Naive thymus-derived CD8-positive, alpha-beta T cell (primary cell): ENCODE measurements at regions not wholly inside any gene's neighbourhood (a gene's known extent, or its start where the extent isn't known, plus 50 kb on each side); places are given as distances from the start of the nearest gene placed in this dataset.

Source experiments
- ATAC-seq, 2 donors: fragments of 150-1000 bp; cut with Tn5 transposase in 1 of 2; sonication (Bioruptor Pico), chemical (Tn5 transposase) in 1 of 2; 1 replicate in 1 of 2; 2 replicates in 1 of 2; pipeline ENCODE4 v1.10.0; 2021; ENCODE audit warnings: mild to moderate bottlenecking in 2 of 2, moderate library complexity in 2 of 2
- POLR2A ChIA-PET: fragments of 350-600 bp; sonication (Branson Sonifier 250); formaldehyde crosslinking; loops from one replicate; lab custom pipeline; 2021; ENCODE audit warnings: antibody characterized with exemption; lab: Charles Lee
- DNase-seq, 10 donors: peaks; one replicate each; pipeline versions ENCODE4 v3.0.0 to v3.0.0-alpha.2; 2020 to 2022
- H3K27ac Mint-ChIP-seq, 10 donors: one replicate each; pipeline ENCODE4 v1.8.0; 2020 to 2022; ENCODE audit warnings: mild to moderate bottlenecking in 10 of 10, mixed read lengths in 10 of 10, moderate library complexity in 4 of 10, inconsistent platforms in 1 of 10
- H3K27me3 Mint-ChIP-seq, 5 donors: one replicate each; pipeline ENCODE4 v1.8.0; 2021 to 2022; ENCODE audit warnings: mixed read lengths in 5 of 5
- H3K36me3 Mint-ChIP-seq, 3 donors: one replicate each; pipeline ENCODE4 v1.8.0; 2020 to 2022; ENCODE audit warnings: mixed read lengths in 3 of 3, mild to moderate bottlenecking in 2 of 3, inconsistent platforms in 1 of 3
- H3K4me1 Mint-ChIP-seq, 4 donors: one replicate each; pipeline ENCODE4 v1.8.0; 2021 to 2022; ENCODE audit warnings: mixed read lengths in 4 of 4
- H3K4me3 Mint-ChIP-seq, 10 donors: one replicate each; pipeline ENCODE4 v1.8.0; 2020 to 2022; ENCODE audit warnings: mild to moderate bottlenecking in 10 of 10, mixed read lengths in 10 of 10, moderate library complexity in 6 of 10, inconsistent platforms in 1 of 10
- H3K9me3 Mint-ChIP-seq, 9 donors: one replicate each; pipeline ENCODE4 v1.8.0; 2020 to 2022; ENCODE audit warnings: mixed read lengths in 9 of 9, mild to moderate bottlenecking in 3 of 9, inconsistent platforms in 1 of 9, moderate library complexity in 1 of 9

- Mint-ChIP-seq H3K4me1 (no peaks in the 10 kb centered on the region), H3K27ac (no peak overlapping the region), H3K36me3 (no peaks in the 10 kb centered on the region), H3K4me3 (no peak overlapping the region), H3K27me3 (peaks cover 17 to 64% (median 23%) of the 10 kb centered on the region in 5 donors), H3K9me3 (peaks cover 0 to 16% (median 0%) of the 10 kb centered on the region in 9 donors)
- DNase-seq (no peak), ATAC-seq (no peak)
- POLR2A ChIA-PET, result no interaction called here
These were observed 285.7 kb upstream of the PPP2R2D start for GRCh38 chr10:131615150-131615549.

GRCh38 chr10:131616040-131616439, 284.8 kb upstream of the PPP2R2D start:
- peaks cover 17 to 57% (median 23%) of the 10 kb centered on the region in 5 donors for H3K27me3 Mint-ChIP-seq
- no peak overlapping the region for H3K4me3 Mint-ChIP-seq
- no peak overlapping the region for H3K27ac Mint-ChIP-seq
- no peak for DNase-seq
- POLR2A ChIA-PET, result no interaction called here
- ATAC-seq, result no peak
- H3K4me1 Mint-ChIP-seq, result no peaks in the 10 kb centered on the region
- no peaks in the 10 kb centered on the region for H3K36me3 Mint-ChIP-seq
- peaks cover 0 to 16% (median 0%) of the 10 kb centered on the region in 9 donors for H3K9me3 Mint-ChIP-seq

GRCh38 chr10:131617113-131617858, 283.5 kb upstream of the PPP2R2D start:
- H3K27ac Mint-ChIP-seq, result no peak overlapping the region
- H3K4me1 Mint-ChIP-seq, result no peaks in the 10 kb centered on the region
- ATAC-seq (no peak), DNase-seq (peak in 1 of 10 donors; percentile 13)
- POLR2A ChIA-PET, result no interaction called here
- peaks cover 17 to 53% (median 21%) of the 10 kb centered on the region in 5 donors for H3K27me3 Mint-ChIP-seq
- H3K36me3 Mint-ChIP-seq, result no peaks in the 10 kb centered on the region
- peaks cover 0 to 16% (median 0%) of the 10 kb centered on the region in 9 donors for H3K9me3 Mint-ChIP-seq
- no peak overlapping the region for H3K4me3 Mint-ChIP-seq

GRCh38 chr10:131618587-131619267, 282.1 kb upstream of the PPP2R2D start:
- Mint-ChIP-seq H3K4me3 (no peak overlapping the region), H3K4me1 (no peaks in the 10 kb centered on the region), H3K9me3 (peaks cover 0 to 7% (median 0%) of the 10 kb centered on the region in 9 donors), H3K27ac (no peak overlapping the region), H3K36me3 (no peaks in the 10 kb centered on the region), H3K27me3 (peaks cover 15 to 45% (median 21%) of the 10 kb centered on the region in 5 donors)
- POLR2A ChIA-PET, result no interaction called here
- ATAC-seq (no peak), DNase-seq (peak in 1 of 10 donors; percentile 8)

GRCh38 chr10:131620314-131620713, 280.5 kb upstream of the PPP2R2D start:
- Mint-ChIP-seq H3K36me3 (no peaks in the 10 kb centered on the region), H3K27me3 (peaks cover 6 to 29% (median 8%) of the 10 kb centered on the region in 5 donors), H3K9me3 (no peaks in the 10 kb centered on the region), H3K27ac (no peak overlapping the region), H3K4me1 (no peaks in the 10 kb centered on the region), H3K4me3 (no peak overlapping the region)
- ATAC-seq (no peak), DNase-seq (peak in 1 of 10 donors; percentile 10)
- POLR2A ChIA-PET, result no interaction called here

- peaks cover 3 to 26% (median 8%) of the 10 kb centered on the region in 5 donors for H3K27me3 Mint-ChIP-seq
- DNase-seq (no peak), ATAC-seq (no peak)
- no peaks in the 10 kb centered on the region for H3K36me3 Mint-ChIP-seq
- H3K4me3 Mint-ChIP-seq, result no peak overlapping the region
- no peaks in the 10 kb centered on the region for H3K4me1 Mint-ChIP-seq
- no peak overlapping the region for H3K27ac Mint-ChIP-seq
- H3K9me3 Mint-ChIP-seq, result no peaks in the 10 kb centered on the region
- POLR2A ChIA-PET, result no interaction called here
These were observed 279.9 kb upstream of the PPP2R2D start for GRCh38 chr10:131620904-131621303.

- DNase-seq, result peak in 1 of 10 donors; percentile 11
- Mint-ChIP-seq H3K9me3 (peaks cover 0 to 5% (median 0%) of the 10 kb centered on the region in 9 donors), H3K4me3 (no peak overlapping the region), H3K27ac (no peak overlapping the region), H3K4me1 (no peaks in the 10 kb centered on the region), H3K36me3 (no peaks in the 10 kb centered on the region), H3K27me3 (peaks cover 1 to 17% (median 3%) of the 10 kb centered on the region in 5 donors)
- POLR2A ChIA-PET, result no interaction called here
- no peak for ATAC-seq
These were observed 278.8 kb upstream of the PPP2R2D start for GRCh38 chr10:131621784-131622624.

GRCh38 chr10:131625041-131625440, 275.8 kb upstream of the PPP2R2D start:
- POLR2A ChIA-PET, result no interaction called here
- H3K27me3 Mint-ChIP-seq, result peaks cover 0 to 2% (median 0%) of the 10 kb centered on the region in 5 donors
- H3K4me1 Mint-ChIP-seq, result peaks cover 0 to 2% (median 0%) of the 10 kb centered on the region in 4 donors
- peaks cover 2 to 22% (median 13%) of the 10 kb centered on the region in 9 donors for H3K9me3 Mint-ChIP-seq
- H3K36me3 Mint-ChIP-seq, result no peaks in the 10 kb centered on the region
- H3K4me3 Mint-ChIP-seq, result no peak overlapping the region
- DNase-seq (peak in 1 of 10 donors; percentile 8), ATAC-seq (no peak)
- no peak overlapping the region for H3K27ac Mint-ChIP-seq

- H3K27me3 Mint-ChIP-seq, result no peaks in the 10 kb centered on the region
- peaks cover 0 to 2% (median 0%) of the 10 kb centered on the region in 4 donors for H3K4me1 Mint-ChIP-seq
- POLR2A ChIA-PET, result no interaction called here
- ATAC-seq, result no peak
- H3K36me3 Mint-ChIP-seq, result no peaks in the 10 kb centered on the region
- H3K27ac Mint-ChIP-seq, result no peak overlapping the region
- no peak overlapping the region for H3K4me3 Mint-ChIP-seq
- peak in 1 of 10 donors; percentile 3 for DNase-seq
- peaks cover 2 to 22% (median 13%) of the 10 kb centered on the region in 9 donors for H3K9me3 Mint-ChIP-seq
These were observed 274.5 kb upstream of the PPP2R2D start for GRCh38 chr10:131626274-131626673.

GRCh38 chr10:131629026-131629770, 271.6 kb upstream of the PPP2R2D start:
- no peak overlapping the region for H3K27ac Mint-ChIP-seq
- no peak for DNase-seq
- POLR2A ChIA-PET, result no interaction called here
- H3K4me3 Mint-ChIP-seq, result no peak overlapping the region
- H3K9me3 Mint-ChIP-seq, result peaks cover 2 to 30% (median 13%) of the 10 kb centered on the region in 9 donors
- peaks cover 0 to 2% (median 0%) of the 10 kb centered on the region in 5 donors for H3K27me3 Mint-ChIP-seq
- peaks cover 0 to 2% (median 0%) of the 10 kb centered on the region in 4 donors for H3K4me1 Mint-ChIP-seq
- no peak for ATAC-seq
- H3K36me3 Mint-ChIP-seq, result no peaks in the 10 kb centered on the region

GRCh38 chr10:131630772-131631258, 270.0 kb upstream of the PPP2R2D start:
- peaks cover 1 to 7% (median 5%) of the 10 kb centered on the region in 5 donors for H3K27me3 Mint-ChIP-seq
- H3K9me3 Mint-ChIP-seq, result peaks cover 2 to 35% (median 14%) of the 10 kb centered on the region in 9 donors
- peaks cover 0 to 2% (median 1%) of the 10 kb centered on the region in 3 donors for H3K36me3 Mint-ChIP-seq
- H3K4me1 Mint-ChIP-seq, result peaks cover 0 to 2% (median 0%) of the 10 kb centered on the region in 4 donors
- DNase-seq, result no peak
- no peak for ATAC-seq
- POLR2A ChIA-PET, result no interaction called here
- H3K4me3 Mint-ChIP-seq, result no peak overlapping the region
- no peak overlapping the region for H3K27ac Mint-ChIP-seq

- Mint-ChIP-seq H3K27me3 (peaks cover 1 to 13% (median 10%) of the 10 kb centered on the region in 5 donors), H3K4me1 (peaks cover 0 to 2% (median 0%) of the 10 kb centered on the region in 4 donors), H3K9me3 (peaks cover 3 to 33% (median 14%) of the 10 kb centered on the region in 9 donors), H3K4me3 (no peak overlapping the region), H3K36me3 (peaks cover 0 to 4% (median 2%) of the 10 kb centered on the region in 3 donors), H3K27ac (peak overlapping the region in 1 of 10 donors; percentile 61)
- ATAC-seq, result no peak
- POLR2A ChIA-PET, result no interaction called here
- DNase-seq, result no peak
These were observed 269.2 kb upstream of the PPP2R2D start for GRCh38 chr10:131631619-131632018.
